Keratinocyte (primary cell): ENCODE measurements at regions not wholly inside any gene's neighbourhood (a gene's known extent, or its start where the extent isn't known, plus 50 kb on each side); places are given as distances from the start of the nearest gene placed in this dataset.

Source experiments
- EZH2 ChIP-seq: IDR thresholded peaks from one replicate; pipeline ENCODE4 v1.6.1; 2012; ENCODE audit warnings: inconsistent platforms, mild to moderate bottlenecking, low read length, moderate library complexity
- TF ChIP-seq, protein P1 (sequence below), 3 experiments: IDR thresholded peaks in 1 of 3; conservative IDR thresholded peaks in 1 of 3; optimal IDR thresholded peaks in 1 of 3; 2 replicates in 2 of 3; 3 replicates in 1 of 3; pipeline versions ENCODE3 to v1.5.1; 2011; ENCODE audit warnings: low read length in 3 of 3, mild to moderate bottlenecking in 3 of 3, moderate library complexity in 2 of 3, control low read depth in 1 of 3, inconsistent platforms in 1 of 3; ENCODE audit not compliant: insufficient read depth in 2 of 3; ENCODE audit errors: extremely low read depth in 1 of 3

DNA sequence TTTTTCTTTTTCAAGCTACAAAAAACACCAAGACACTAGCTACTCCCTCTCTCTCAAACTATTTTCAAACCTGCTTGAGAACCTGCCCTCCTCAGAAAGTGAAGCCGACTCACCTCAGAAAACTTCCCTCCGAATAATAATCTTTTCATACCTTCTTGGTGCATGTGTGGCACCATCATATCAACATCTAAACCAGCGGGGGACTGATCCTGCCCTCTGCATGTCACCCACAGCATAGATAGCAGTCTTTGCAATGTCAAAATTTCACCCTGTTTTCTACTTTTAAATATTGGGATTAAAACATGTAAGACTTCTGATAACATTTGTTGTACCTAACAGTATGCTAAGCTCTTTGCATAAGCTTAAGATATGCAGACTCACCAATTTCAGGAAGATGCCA lies 1260.3 kb downstream of the PLA2G4A start:
- TF ChIP-seq EZH2, result no peak
- TF ChIP-seq, protein P1, sequence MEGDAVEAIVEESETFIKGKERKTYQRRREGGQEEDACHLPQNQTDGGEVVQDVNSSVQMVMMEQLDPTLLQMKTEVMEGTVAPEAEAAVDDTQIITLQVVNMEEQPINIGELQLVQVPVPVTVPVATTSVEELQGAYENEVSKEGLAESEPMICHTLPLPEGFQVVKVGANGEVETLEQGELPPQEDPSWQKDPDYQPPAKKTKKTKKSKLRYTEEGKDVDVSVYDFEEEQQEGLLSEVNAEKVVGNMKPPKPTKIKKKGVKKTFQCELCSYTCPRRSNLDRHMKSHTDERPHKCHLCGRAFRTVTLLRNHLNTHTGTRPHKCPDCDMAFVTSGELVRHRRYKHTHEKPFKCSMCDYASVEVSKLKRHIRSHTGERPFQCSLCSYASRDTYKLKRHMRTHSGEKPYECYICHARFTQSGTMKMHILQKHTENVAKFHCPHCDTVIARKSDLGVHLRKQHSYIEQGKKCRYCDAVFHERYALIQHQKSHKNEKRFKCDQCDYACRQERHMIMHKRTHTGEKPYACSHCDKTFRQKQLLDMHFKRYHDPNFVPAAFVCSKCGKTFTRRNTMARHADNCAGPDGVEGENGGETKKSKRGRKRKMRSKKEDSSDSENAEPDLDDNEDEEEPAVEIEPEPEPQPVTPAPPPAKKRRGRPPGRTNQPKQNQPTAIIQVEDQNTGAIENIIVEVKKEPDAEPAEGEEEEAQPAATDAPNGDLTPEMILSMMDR (optimal IDR thresholded peaks at IDR 0.05 in 1 of 3, IDR thresholded peaks at IDR 0.05 in 1 of 3, conservative IDR thresholded peaks at IDR 0.05 in 1 of 3; ENCODE audit: extremely low read depth in 1 of 3, insufficient read depth in 2 of 3, low read length in 3 of 3), result no peak
